GM23248 (cell line): ENCODE measurements at regions not wholly inside any gene's neighbourhood (a gene's known extent, or its start where the extent isn't known, plus 50 kb on each side); places are given as distances from the start of the nearest gene placed in this dataset.

Source experiments
- EZH2 ChIP-seq: fragments of 200-600 bp; sonication (generic); IDR thresholded peaks from 2 replicates; pipeline ENCODE4 v1.6.1; 2018; ENCODE audit warnings: antibody characterized with exemption, mild to moderate bottlenecking; ENCODE audit not compliant: insufficient read depth, poor library complexity, severe bottlenecking
- EZH2phosphoT487 ChIP-seq: fragments of 200-600 bp; sonication (generic); IDR thresholded peaks from 2 replicates; pipeline ENCODE4 v1.6.1; 2018; ENCODE audit warnings: antibody characterized with exemption, moderate library complexity, mild to moderate bottlenecking, low read depth; ENCODE audit not compliant: insufficient read depth

DNA sequence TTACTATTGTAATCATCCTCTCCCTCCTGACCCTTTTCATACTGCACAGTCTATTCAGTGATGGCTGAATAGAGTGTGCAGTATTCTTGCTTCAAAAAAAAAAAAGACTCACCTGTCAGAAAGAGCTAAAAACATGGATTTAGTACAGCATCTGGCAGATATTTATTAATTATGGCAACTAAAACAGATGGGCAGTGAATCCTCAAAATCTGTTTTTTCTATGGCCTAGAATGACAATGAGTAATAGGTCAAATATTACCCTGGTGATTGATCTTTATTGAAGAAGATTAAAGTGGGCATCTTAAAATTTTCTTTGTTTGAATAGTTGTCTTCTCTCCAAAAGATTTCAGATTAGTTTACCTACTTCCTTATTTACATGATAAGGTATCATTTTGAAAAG is 543.6 kb downstream of the FOXG1 start:
- TF ChIP-seq EZH2 = no peak
- TF ChIP-seq EZH2phosphoT487 = no peak
